Esophagus muscularis mucosa (tissue), 4 donors: ENCODE measurements at regions not wholly inside any gene's neighbourhood (a gene's known extent, or its start where the extent isn't known, plus 50 kb on each side); places are given as distances from the start of the nearest gene placed in this dataset.

Experiments
- DNase-seq: peaks from one replicate; pipeline ENCODE4 v3.0.0-alpha.2; 2017; ENCODE audit errors: extremely low spot score
- H3K27ac ChIP-seq, 4 donors: fragments of 200-600 bp; sonication (generic); replicated peaks in 1 of 4; 1 replicate in 3 of 4; 2 replicates in 1 of 4; pipeline ENCODE4 v1.5.1; 2016 to 2019; ENCODE audit warnings: mild to moderate bottlenecking in 1 of 4
- H3K27me3 ChIP-seq, 4 donors: fragments of 200-600 bp; sonication (generic); one replicate each; pipeline versions ENCODE4 v1.5.1 to v1.6.0; 2016 to 2019
- H3K36me3 ChIP-seq, 4 donors: fragments of 200-600 bp; sonication (generic); one replicate each; pipeline ENCODE4 v1.5.1; 2016 to 2019
- H3K4me1 ChIP-seq, 4 donors: fragments of 200-600 bp; sonication (generic); one replicate each; pipeline ENCODE4 v1.5.1; 2016 to 2019
- H3K4me3 ChIP-seq, 4 donors: fragments of 200-600 bp; sonication (generic); 1 replicate in 2 of 4; 2 replicates in 2 of 4; pipeline ENCODE4 v1.5.1; 2016 to 2019; ENCODE audit warnings: mild to moderate bottlenecking in 4 of 4, moderate library complexity in 1 of 4
- H3K9me3 ChIP-seq, 4 donors: fragments of 200-600 bp; sonication (generic); 1 replicate in 3 of 4; 2 replicates in 1 of 4; pipeline ENCODE4 v1.5.1; 2016 to 2019
- EP300 ChIP-seq: sonication (generic); formaldehyde crosslinking; IDR thresholded peaks from one replicate; pipeline ENCODE4 v1.6.1; 2017; ENCODE audit warnings: antibody characterized with exemption
- WGBS: methylation state at CpG from one replicate; pipeline ENCODE4 v1.1.5; 2018; 5-methylcytosine and 5-hydroxymethylcytosine counted together
- intact Hi-C: fragments of 100-400 bp; cut with DNase I; formaldehyde crosslinking; loops from one replicate; pipeline ENCODE4 v1.15.1; 2023
- small RNA-seq, 3 donors: library from RNA; depleted of rRNA; stranded (forward); fragments of <200 nt; gene quantifications; one replicate each; pipeline ENCODE3, GENCODE V24; 2016

- no peak for TF ChIP-seq EP300
- Histone ChIP-seq H3K4me1 (no peaks in the 10 kb centered on the region), H3K4me3 (no peak overlapping the region), H3K9me3 (no peaks in the 10 kb centered on the region), H3K27me3 (peaks cover 0 to 13% (median 0%) of the 10 kb centered on the region in 4 donors), H3K36me3 (no peaks in the 10 kb centered on the region), H3K27ac (no peak overlapping the region)
- intact Hi-C loops, result no loop called here
- 56% methylated on average over 1 of the region's 1 CpG for WGBS
- DNase-seq, result no peak
Measured at GRCh38 chr1:147046189-147046862, 108.2 kb downstream of the NBPF12 start.

Small RNA genes lying in the stretch of these regions (small RNA-seq; reads per million reads assigned to genes)
- 0 reads per million in 3 donors for gene RNU1-151P
